Ammon's horn (tissue), 1 donor: ENCODE measurements at regions not wholly inside any gene's neighbourhood (a gene's known extent, or its start where the extent isn't known, plus 50 kb on each side); places are given as distances from the start of the nearest gene placed in this dataset.
"Not testable (repeated sequence)": the region's sequence is repeated elsewhere in the genome, so short reads cannot be mapped to it uniquely, and the experiment has no call there.

ENCODE experiments used
- DNase-seq: peaks from one replicate; pipeline ENCODE4 v3.0.0-alpha.2; 2016; ENCODE audit warnings: low spot score

GRCh38 chr5:101929628-101930027 lies 366.5 kb downstream of the SLCO4C1 start:
- no peak for DNase-seq

DNA sequence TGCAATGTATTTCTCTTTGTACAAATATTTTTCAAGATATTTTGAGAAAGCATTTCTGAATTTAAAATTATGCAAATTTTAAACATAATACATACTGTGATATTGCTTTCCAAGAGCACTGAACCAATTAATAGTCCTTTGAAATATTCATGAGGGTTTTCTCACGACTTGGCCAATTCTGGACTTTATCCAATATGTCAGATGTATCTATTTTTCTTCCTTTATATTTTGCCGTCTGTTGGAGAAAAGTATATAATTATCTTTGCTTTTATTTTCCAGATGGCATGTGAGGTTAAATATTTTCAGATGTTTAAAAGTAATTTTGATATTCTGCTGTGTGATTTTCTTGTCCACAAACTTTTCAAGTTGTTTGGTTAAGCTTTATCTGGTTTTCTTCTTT lies 378.9 kb downstream of the SLCO4C1 start:
- no peak for DNase-seq

- DNase-seq, result no peak
These were observed 380.5 kb downstream of the SLCO4C1 start for GRCh38 chr5:101915554-101915953.

- DNase-seq, result peak; percentile 3
These were observed 391.3 kb downstream of the SLCO4C1 start for GRCh38 chr5:101904736-101905135.

- DNase-seq, result no peak
These were observed 398.2 kb downstream of the SLCO4C1 start for GRCh38 chr5:101897914-101898313.

- DNase-seq, result no peak
These were observed 401.1 kb downstream of the SLCO4C1 start for GRCh38 chr5:101894985-101895384.

DNA sequence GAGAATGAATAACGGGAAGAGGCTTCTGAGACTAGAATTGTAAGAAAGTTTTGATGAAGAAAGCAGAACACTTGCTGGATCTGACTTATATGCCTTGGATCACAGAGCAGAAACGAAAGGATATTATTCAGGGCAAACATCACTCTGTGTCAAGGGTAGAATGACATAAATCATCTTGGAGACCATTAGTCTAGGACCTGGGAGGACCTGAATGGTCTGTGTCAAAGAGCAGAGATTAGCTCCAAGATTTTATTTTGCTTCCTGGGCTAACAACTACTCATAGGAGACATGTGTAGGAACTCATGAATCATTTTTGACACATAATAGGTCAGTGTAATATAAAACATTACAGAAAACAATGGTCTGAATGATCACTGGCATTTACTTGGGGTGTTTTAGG lies 417.9 kb downstream of the SLCO4C1 start:
- no peak for DNase-seq

GRCh38 chr5:101877451-101877850 lies 418.6 kb downstream of the SLCO4C1 start:
- no peak for DNase-seq

- DNase-seq, result no peak
These were observed 429.6 kb downstream of the SLCO4C1 start for GRCh38 chr5:101866473-101866872.

DNA sequence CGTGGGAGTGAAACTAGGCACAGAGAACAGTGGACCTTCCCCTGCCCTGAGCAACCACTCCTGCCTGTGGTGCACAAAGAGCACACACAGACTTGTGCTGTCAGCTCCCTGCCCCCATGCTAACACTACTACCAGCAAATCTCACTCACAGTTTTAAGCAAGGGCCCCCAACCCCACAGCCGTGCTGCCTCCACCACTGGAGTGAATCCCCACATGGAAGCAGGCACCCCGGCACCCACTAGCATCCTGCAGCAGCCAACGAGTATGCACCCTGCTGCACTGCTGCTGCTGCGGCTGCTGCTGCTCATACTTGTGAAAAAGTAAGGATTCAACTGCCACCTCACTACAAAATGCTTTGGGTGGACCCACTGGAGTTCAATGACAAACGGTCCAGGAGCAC lies 435.5 kb downstream of the SLCO4C1 start:
- no peak for DNase-seq

- no peak for DNase-seq
These were observed 435.9 kb downstream of the SLCO4C1 start for GRCh38 chr5:101860145-101860544.

DNA sequence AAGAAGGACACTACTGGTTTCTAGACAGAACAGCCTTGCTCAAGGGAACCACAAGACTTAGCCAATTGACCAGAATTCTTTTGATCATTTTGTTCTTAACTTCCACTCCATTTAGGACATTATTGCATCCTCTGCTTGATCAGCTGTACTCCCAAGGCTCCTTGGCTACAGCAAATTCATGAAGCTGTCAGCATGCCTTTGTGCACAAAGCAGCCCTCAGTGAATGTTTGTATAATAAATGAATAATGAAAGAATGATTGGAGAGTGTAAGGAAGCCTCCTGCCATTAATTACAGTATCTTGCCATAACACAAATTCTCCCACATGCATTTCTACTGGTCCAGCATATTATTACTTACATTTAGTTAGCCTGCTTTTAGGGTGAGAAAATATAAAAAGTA lies 449.6 kb downstream of the SLCO4C1 start:
- DNase-seq, result no peak

GRCh38 chr5:101843055-101843454 lies 453.0 kb downstream of the SLCO4C1 start:
- no peak for DNase-seq

GRCh38 chr5:101838435-101838834 lies 457.6 kb downstream of the SLCO4C1 start:
- no peak for DNase-seq

- DNase-seq, result no peak
These were observed 466.8 kb downstream of the SLCO4C1 start for GRCh38 chr5:101829255-101829654.

DNA sequence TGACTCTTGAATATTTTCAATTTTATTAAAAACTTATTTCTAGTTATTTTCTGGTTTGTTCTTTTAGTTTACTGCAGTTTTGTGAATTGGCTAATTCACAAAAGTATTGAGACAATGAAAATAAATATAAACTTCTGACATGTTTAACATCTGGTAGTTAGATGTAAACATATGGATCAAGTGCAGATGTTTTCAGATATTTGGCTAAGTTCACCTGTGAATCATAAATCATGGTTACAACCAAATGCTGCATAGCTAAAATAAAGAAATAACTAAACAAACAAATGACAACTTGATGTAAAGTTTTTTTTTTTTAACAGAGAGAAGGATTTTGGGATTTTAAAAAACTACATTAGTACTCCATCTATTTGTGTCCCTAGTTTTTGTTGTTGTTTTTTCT lies 484.6 kb downstream of the SLCO4C1 start:
- no peak for DNase-seq

- no peak for DNase-seq
These were observed 489.7 kb downstream of the SLCO4C1 start for GRCh38 chr5:101806410-101806809.

DNA sequence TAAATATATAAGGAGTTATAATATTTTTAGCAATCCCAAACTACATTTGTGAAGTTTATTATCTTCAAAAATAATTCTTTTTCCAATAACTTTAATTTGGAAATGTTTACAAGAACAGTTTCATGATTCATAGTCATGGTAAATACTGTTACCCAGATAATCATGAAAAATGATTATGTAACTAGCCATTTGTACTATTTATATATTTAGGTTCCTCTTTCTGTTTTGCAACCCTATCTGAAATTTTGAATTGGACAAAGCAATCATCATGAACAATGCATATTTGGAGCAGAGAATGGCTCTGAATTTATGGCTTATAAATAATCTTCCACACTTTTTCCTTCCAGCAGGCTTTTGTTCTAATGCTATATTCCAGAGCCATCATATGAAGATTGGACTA lies 499.7 kb downstream of the SLCO4C1 start:
- DNase-seq, result no peak

DNA sequence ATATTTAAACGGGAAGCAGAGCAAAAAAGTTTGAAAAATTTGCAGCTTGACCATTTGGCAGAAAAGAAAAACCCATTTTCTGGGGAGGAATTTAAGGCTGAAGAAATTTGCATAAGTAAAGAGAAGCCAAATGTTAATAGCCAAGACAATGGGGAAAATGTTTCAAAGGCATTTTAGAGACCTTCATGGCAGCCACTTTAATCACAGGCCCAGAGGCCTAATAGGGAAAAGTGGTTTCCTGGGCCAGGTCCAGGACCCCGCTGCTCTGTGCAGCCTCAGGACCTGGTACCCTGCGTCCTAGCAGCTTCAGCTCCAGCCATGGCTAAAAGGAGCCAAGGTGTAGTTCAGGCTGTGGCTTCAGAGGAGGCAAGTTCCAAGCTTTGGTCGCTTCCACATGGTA lies 507.3 kb downstream of the SLCO4C1 start:
- no peak for DNase-seq

DNA sequence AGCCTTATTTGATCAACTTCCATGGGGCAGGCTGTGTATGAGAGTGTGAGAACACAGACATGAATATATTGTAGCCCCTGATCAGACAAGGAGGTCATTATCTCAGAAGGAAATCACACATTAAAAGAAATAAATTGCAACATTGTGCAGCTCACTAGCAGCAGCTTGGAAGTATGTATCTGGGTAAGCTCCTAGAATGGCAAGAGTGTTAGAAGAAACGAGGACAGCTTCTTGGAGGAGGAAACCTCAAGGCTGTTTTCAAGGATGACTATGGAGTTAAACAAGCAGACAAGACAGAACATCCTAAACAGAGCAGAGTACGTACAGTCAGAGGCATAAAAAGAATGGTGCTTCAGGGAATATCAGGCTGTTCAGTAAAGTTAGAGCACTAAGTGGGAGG lies 511.0 kb downstream of the SLCO4C1 start:
- DNase-seq, result no peak

GRCh38 chr5:101783241-101784013 lies 512.7 kb downstream of the SLCO4C1 start:
- no peak for DNase-seq

DNA sequence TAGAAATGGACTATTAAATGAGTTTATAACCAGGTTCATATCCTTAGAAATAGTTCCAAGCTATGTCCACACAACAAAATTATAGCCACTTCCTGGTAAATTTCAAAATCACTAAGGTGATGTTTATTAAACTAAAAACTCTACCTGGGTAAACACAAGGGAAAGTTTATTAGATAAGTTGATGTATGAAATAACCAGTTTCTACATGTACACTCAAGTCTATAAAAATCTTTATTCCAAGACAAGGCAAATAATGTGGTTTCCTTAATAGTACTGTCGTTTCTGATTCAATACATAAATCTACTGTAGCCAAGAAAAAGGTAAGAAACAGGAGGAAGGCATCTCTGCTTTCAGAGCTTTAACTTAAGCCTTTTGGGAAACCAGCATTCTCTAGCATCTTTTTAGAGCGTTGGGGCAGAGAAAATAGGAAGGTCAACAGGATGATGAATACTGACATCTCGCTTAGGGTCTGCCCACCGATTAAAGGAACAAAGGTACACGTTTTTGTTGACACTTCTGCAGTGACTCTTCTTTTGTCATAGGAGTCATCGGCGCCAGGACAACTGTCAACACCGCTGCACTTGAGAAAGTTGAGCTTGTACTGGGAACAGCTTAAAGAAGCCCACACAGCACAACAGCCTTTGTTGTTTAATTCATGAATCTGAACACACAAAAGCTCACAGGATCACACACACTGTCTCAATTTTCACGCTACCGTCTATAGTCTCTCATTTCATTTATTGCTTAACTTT lies 513.6 kb downstream of the SLCO4C1 start:
- DNase-seq, result no peak

DNA sequence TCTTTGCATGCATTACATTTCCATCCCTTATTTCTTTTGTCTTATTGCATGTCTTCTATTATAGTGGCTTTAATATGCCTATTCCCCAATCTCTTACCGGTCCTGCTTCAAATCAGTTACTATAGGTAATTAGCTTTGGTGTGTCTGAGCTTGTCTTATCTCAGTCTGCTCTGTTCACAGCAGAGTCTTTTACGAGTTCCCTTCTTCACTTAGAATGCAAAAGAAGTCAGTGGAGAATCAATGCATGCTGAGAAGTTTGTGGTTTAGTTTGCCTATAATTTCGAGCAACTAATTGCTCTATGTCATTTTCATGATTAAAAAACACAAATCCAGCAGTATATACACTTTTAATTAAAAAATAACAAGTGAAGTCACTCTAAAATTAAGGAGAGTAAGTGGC lies 545.0 kb downstream of the SLCO4C1 start:
- DNase-seq, result no peak

DNA sequence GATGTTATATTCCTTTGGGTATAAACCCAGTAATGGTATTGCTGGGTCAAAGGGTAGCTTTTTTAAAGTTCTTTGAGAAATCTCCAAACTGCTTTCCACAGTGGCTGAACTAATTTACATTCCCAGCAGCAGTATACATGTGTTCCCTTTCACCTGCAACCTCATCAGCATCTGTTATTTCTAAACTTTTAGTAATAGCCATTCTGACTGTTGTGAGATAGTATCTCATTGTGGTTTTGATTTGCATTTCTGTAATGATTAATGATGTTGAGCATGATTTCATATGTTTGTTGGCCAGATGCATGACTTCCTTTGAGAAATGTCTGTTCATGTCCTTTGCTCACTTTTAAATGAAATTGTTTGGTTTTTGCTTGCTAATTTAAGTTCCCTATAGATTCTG lies 553.1 kb downstream of the SLCO4C1 start:
- not testable (repeated sequence) for DNase-seq
